H9 (cell line): ENCODE measurements at regions not wholly inside any gene's neighbourhood (a gene's known extent, or its start where the extent isn't known, plus 50 kb on each side); places are given as distances from the start of the nearest gene placed in this dataset.

Experiments
- DNase-seq: peaks from one replicate; pipeline ENCODE4 v3.0.0-alpha.2; 2017
- H2AFZ ChIP-seq: one replicate; pipeline ENCODE4 v1.6.1; 2013; ENCODE audit warnings: mild to moderate bottlenecking, low read length, control low read depth, moderate library complexity
- H2AK5ac ChIP-seq: 2 replicates; pipeline ENCODE4 v1.6.1; 2013; ENCODE audit warnings: low read length, control low read depth, mixed read lengths; ENCODE audit not compliant: insufficient read length
- H2BK120ac ChIP-seq: one replicate; pipeline ENCODE4 v1.6.1; 2013; ENCODE audit warnings: low read depth, mild to moderate bottlenecking, low read length, control low read depth, inconsistent platforms; ENCODE audit not compliant: poor library complexity, severe bottlenecking
- H2BK12ac ChIP-seq: 2 replicates; pipeline ENCODE4 v1.6.1; 2013; ENCODE audit warnings: low read length, control low read depth, mixed read lengths, low read depth; ENCODE audit not compliant: insufficient read length
- H2BK15ac ChIP-seq: 2 replicates; pipeline ENCODE4 v1.6.1; 2013; ENCODE audit warnings: low read depth, low read length, control low read depth
- H2BK20ac ChIP-seq: one replicate; pipeline ENCODE4 v1.6.1; 2013; ENCODE audit warnings: low read depth, mild to moderate bottlenecking, low read length, control low read depth, inconsistent platforms; ENCODE audit not compliant: poor library complexity, severe bottlenecking
- H2BK5ac ChIP-seq: 2 replicates; pipeline ENCODE4 v1.6.1; 2013; ENCODE audit warnings: low read length, control low read depth, mixed read lengths; ENCODE audit not compliant: insufficient read length
- H3K14ac ChIP-seq: 2 replicates; pipeline ENCODE4 v1.6.1; 2013; ENCODE audit warnings: low read length, control low read depth; ENCODE audit not compliant: insufficient read depth
- H3K18ac ChIP-seq: 2 replicates; pipeline ENCODE4 v1.6.1; 2013; ENCODE audit warnings: low read depth, mild to moderate bottlenecking, mixed read lengths, low read length, control low read depth; ENCODE audit not compliant: insufficient read length
- H3K23ac ChIP-seq: 2 replicates; pipeline ENCODE4 v1.6.1; 2013; ENCODE audit warnings: low read length, control low read depth, mixed read lengths, low read depth; ENCODE audit not compliant: insufficient read length
- H3K23me2 ChIP-seq: 2 replicates; pipeline ENCODE4 v1.6.1; 2013; ENCODE audit warnings: low read depth, mild to moderate bottlenecking, mixed read lengths, low read length, control low read depth; ENCODE audit not compliant: insufficient read length, poor library complexity, severe bottlenecking
- H3K27ac ChIP-seq: 2 replicates; pipeline ENCODE4 v1.5.1; 2013; ENCODE audit warnings: low read length, control low read depth, mixed read lengths, low read depth; ENCODE audit not compliant: insufficient read length
- H3K27me3 ChIP-seq: 2 replicates; pipeline ENCODE4 v1.6.1; 2013; ENCODE audit warnings: low read length, control low read depth, inconsistent platforms; ENCODE audit not compliant: insufficient read depth
- H3K4ac ChIP-seq: 2 replicates; pipeline ENCODE4 v1.6.1; 2013; ENCODE audit warnings: low read depth, mild to moderate bottlenecking, control low read depth, inconsistent platforms, low read length, moderate library complexity
- H3K4me1 ChIP-seq: 2 replicates; pipeline ENCODE4 v1.6.1; 2013; ENCODE audit warnings: low read length, control low read depth, inconsistent platforms; ENCODE audit not compliant: insufficient read depth
- H3K4me2 ChIP-seq: 2 replicates; pipeline ENCODE4 v1.6.1; 2013; ENCODE audit warnings: low read length, control low read depth, mixed read lengths; ENCODE audit not compliant: insufficient read length, insufficient read depth
- H3K56ac ChIP-seq: 2 replicates; pipeline ENCODE4 v1.6.1; 2013; ENCODE audit warnings: low read depth, mild to moderate bottlenecking, mixed read lengths, low read length, control low read depth; ENCODE audit not compliant: insufficient read length
- H3K79me1 ChIP-seq: 2 replicates; pipeline ENCODE4 v1.6.1; 2013; ENCODE audit warnings: low read depth, mild to moderate bottlenecking, moderate library complexity, low read length, control low read depth, inconsistent platforms; ENCODE audit not compliant: insufficient read depth, poor library complexity, severe bottlenecking
- H3K79me2 ChIP-seq: 2 replicates; pipeline ENCODE4 v1.6.1; 2013; ENCODE audit warnings: low read length, control low read depth, inconsistent platforms; ENCODE audit not compliant: insufficient read depth
- H3K9ac ChIP-seq: 2 replicates; pipeline ENCODE4 v1.6.1; 2013; ENCODE audit warnings: low read length, control low read depth, mixed read lengths; ENCODE audit not compliant: insufficient read length; ENCODE audit errors: extremely low read depth
- H3K9me3 ChIP-seq: one replicate; pipeline ENCODE4 v1.6.1; 2013; ENCODE audit warnings: low read depth, low read length, inconsistent platforms; ENCODE audit not compliant: control insufficient read depth
- H3T11ph ChIP-seq: one replicate; pipeline ENCODE4 v1.6.1; 2013; ENCODE audit warnings: mild to moderate bottlenecking, low read length, control low read depth, inconsistent platforms
- H4K20me1 ChIP-seq: one replicate; pipeline ENCODE4 v1.6.1; 2013; ENCODE audit not compliant: control insufficient read depth, insufficient read length, insufficient read depth
- H4K5ac ChIP-seq: 2 replicates; pipeline ENCODE4 v1.6.1; 2013; ENCODE audit warnings: low read depth, mild to moderate bottlenecking, mixed read lengths, low read length, control low read depth; ENCODE audit not compliant: insufficient read length
- H4K8ac ChIP-seq: replicated peaks from 2 replicates; pipeline ENCODE4 v1.6.1; 2013; ENCODE audit warnings: low read length, control low read depth, mixed read lengths, low read depth; ENCODE audit not compliant: insufficient read length
- H4K91ac ChIP-seq: 2 replicates; pipeline ENCODE4 v1.6.1; 2013; ENCODE audit warnings: low read depth, mild to moderate bottlenecking, moderate library complexity, mixed read lengths, low read length, control low read depth; ENCODE audit not compliant: insufficient read length
- H3K27ac Mint-ChIP-seq, 3 experiments: 2 replicates in 2 of 3; 3 replicates in 1 of 3; pipeline ENCODE4 v1.8.0; 2020 to 2021; ENCODE audit warnings: mixed read lengths in 3 of 3, mild to moderate bottlenecking in 1 of 3, moderate library complexity in 1 of 3
- H3K27me3 Mint-ChIP-seq: 2 replicates; pipeline ENCODE4 v1.8.0; 2021; ENCODE audit warnings: low read depth, mild to moderate bottlenecking, moderate library complexity, mixed read lengths
- H3K36me3 Mint-ChIP-seq, 3 experiments: 2 replicates in 2 of 3; 3 replicates in 1 of 3; pipeline ENCODE4 v1.8.0; 2020 to 2021; ENCODE audit warnings: low read depth in 3 of 3, mixed read lengths in 3 of 3; ENCODE audit not compliant: insufficient read depth in 1 of 3
- H3K4me1 Mint-ChIP-seq, 2 experiments: 2 replicates each; pipeline ENCODE4 v1.8.0; 2020; ENCODE audit warnings: mixed read lengths in 2 of 2
- H3K4me3 Mint-ChIP-seq, 2 experiments: 2 replicates in 1 of 2; 3 replicates in 1 of 2; pipeline ENCODE4 v1.8.0; 2020 to 2021; ENCODE audit warnings: mild to moderate bottlenecking in 2 of 2, mixed read lengths in 2 of 2, moderate library complexity in 1 of 2
- H3K9me3 Mint-ChIP-seq, 2 experiments: 2 replicates in 1 of 2; 3 replicates in 1 of 2; pipeline ENCODE4 v1.8.0; 2020; ENCODE audit warnings: mild to moderate bottlenecking in 2 of 2, mixed read lengths in 2 of 2, moderate library complexity in 1 of 2
- CTCF ChIP-seq: fragments of 200-600 bp; sonication (generic); conservative IDR thresholded peaks from 3 replicates; pipeline ENCODE4 v1.8.0; 2021; ENCODE audit warnings: antibody characterized with exemption, mild to moderate bottlenecking
- WGBS: extraction: QIAGEN DNeasy Blood & Tissue Kit; methylation state at CpG from one replicate; pipeline ENCODE4 v1.1.7; 2013; ENCODE audit warnings: missing lambda C conversion rate, low lambda C conversion rate, mixed read lengths; ENCODE audit not compliant: insufficient read length; ENCODE audit errors: extremely low coverage; 5-methylcytosine and 5-hydroxymethylcytosine counted together

DNA sequence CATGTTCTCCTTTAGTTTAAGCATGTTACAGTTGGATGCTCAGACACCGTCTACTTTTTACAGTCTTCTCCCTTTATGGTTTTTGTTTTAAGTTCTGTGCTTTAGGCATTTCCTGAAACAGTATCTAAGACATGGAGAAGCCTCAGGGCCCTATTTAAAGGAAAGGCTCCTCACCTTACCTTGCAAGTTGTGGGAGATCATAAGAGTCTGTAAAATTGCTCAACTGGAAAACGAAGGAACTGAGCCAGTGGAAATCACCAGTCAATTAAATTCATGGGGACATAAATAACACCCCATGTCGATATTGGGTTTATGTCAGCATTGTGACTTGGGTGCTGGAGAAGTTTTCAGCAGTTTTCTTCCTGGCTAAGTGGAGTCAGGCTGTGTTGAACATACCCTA, 239.2 kb downstream of the KIF4B start:
- H3K18ac ChIP-seq, result no peak overlapping the region
- no peak overlapping the region for H3K4me2 ChIP-seq
- no peak overlapping the region for H4K5ac ChIP-seq
- no peaks in the 10 kb centered on the region for H3K79me1 ChIP-seq
- H2BK15ac ChIP-seq, result no peak overlapping the region
- H3K4me1 Mint-ChIP-seq, result no peaks in the 10 kb centered on the region
- WGBS, result no CpG with 5 or more reads among the region's 3 CpGs
- no peak overlapping the region for H3K56ac ChIP-seq
- H3K79me2 ChIP-seq, result no peaks in the 10 kb centered on the region
- no peak overlapping the region for H2BK20ac ChIP-seq
- no peak overlapping the region for H3K4ac ChIP-seq
- H4K91ac ChIP-seq, result no peak overlapping the region
- no peak overlapping the region for H2BK12ac ChIP-seq
- H2BK120ac ChIP-seq, result no peak overlapping the region
- no peak overlapping the region for H3K14ac ChIP-seq
- H3K27me3 ChIP-seq, result no peaks in the 10 kb centered on the region
- no peak overlapping the region for H2BK5ac ChIP-seq
- no peak overlapping the region for H3K27ac Mint-ChIP-seq
- TF ChIP-seq CTCF, result no peak
- no peaks in the 10 kb centered on the region for H3K27me3 Mint-ChIP-seq
- no peak overlapping the region for H3K9ac ChIP-seq
- no peak overlapping the region for H2AFZ ChIP-seq
- no peak overlapping the region for H2AK5ac ChIP-seq
- no peak overlapping the region for H3K23ac ChIP-seq
- no peaks in the 10 kb centered on the region for H3K23me2 ChIP-seq
- DNase-seq, result no peak
- H3K4me1 ChIP-seq, result no peaks in the 10 kb centered on the region
- no peaks in the 10 kb centered on the region for H4K20me1 ChIP-seq
- H3K9me3 Mint-ChIP-seq, result no peaks in the 10 kb centered on the region
- H4K8ac ChIP-seq, result no peak overlapping the region
- no peaks in the 10 kb centered on the region; a peak in 1 of 7 replicates for H3K36me3 Mint-ChIP-seq
- H3T11ph ChIP-seq, result no peak overlapping the region
- no peak overlapping the region for H3K27ac ChIP-seq
- no peaks in the 10 kb centered on the region for H3K9me3 ChIP-seq
- H3K4me3 Mint-ChIP-seq, result no peak overlapping the region
